ENCODE measurements at regions not wholly inside any gene's neighbourhood (a gene's known extent, or its start where the extent isn't known, plus 50 kb on each side); places are given as distances from the start of the nearest gene placed in this dataset.

DNA sequence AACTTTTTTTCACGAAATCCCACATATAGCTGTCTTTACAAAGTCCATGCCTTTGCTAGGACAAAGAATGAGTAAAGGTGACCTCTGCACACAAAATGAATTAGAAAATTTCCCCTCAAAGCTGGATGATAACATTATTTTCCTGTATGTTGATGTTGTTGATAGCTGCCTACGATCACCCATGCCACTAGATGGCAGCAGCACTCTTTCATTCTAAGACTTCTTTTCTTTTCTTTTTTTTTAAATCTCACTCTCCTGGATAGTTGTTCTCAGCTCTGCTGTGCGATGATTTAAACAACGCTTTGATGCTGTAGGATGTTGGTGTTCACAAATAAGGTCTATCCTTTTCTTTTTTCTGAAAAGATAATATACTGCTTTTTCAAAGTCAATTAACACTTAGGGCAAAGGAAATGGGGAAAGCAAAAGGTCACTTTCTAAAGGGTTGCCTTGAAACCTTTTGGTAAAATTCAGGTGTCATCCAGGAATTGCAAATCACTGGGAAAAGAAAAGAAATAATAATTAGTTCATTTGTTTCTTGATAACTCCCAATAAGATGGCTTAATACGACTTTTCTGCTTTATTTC lies 266.8 kb downstream of the C4orf33 start:
- Histone ChIP-seq H3K9me3 (replicated peaks in 1 of 11) (no peaks in the 10 kb centered on the region), H3K36me3 (no peaks in the 10 kb centered on the region), H3K4me3 (no peak overlapping the region), H3K4me2 (no peak overlapping the region), H4K20me1 (no peaks in the 10 kb centered on the region), H3K27me3 (no peaks in the 10 kb centered on the region), H3K27ac (no peak overlapping the region), H3K4me1 (peaks cover 0 to 39% (median 5%) of the 10 kb centered on the region in 10 experiments; a peak in 10 of 20 replicates), H3K9ac (no peak overlapping the region)
- no peak for TF ChIP-seq Cebpa-rat (IDR thresholded peaks at IDR 0.05)

DNA sequence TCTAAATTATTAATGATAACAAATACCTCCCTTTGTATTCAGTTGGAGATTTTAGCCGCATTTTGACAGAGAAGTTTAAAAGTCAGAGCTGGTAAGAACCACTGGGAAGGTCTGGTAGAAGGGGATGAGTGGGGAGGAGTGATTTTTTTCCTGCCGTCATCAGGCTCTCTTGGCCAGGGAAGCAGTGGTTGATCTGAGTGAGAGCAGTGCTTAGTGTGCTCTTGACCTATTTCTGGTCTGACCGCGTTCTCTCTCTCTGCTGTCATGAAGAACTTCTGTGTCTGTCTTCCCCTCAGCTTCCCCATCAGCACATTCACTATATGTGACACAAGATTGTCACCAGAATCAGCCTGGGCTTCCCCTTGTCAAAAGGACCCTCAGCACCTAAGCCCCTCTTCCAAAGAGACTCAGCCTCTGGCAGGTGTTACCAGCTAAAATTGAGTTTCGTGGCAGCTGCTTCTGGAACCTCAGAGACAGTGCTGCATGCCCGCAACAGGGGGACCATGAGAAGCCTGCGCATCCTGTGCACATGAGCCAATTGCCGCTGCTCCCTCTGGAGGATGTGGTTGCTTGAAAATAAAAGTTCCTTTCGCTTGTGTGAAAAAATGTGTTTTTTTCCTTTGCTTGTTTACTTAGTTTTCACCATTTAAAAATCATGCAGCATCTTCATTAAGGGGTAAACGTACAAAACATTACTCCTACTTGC lies 268.9 kb downstream of the C4orf33 start:
- no peak for TF ChIP-seq Cebpa-rat (IDR thresholded peaks at IDR 0.05)
- Histone ChIP-seq H3K4me2 (peak overlapping the region in 1 of 11 experiments; percentile 30; a peak in 2 of 22 replicates), H3K27me3 (no peaks in the 10 kb centered on the region), H3K4me3 (no peak overlapping the region), H3K9ac (no peak overlapping the region), H3K9me3 (replicated peaks in 1 of 11) (no peaks in the 10 kb centered on the region), H3K36me3 (no peaks in the 10 kb centered on the region), H3K4me1 (peaks cover 0 to 21% (median 2%) of the 10 kb centered on the region in 10 experiments; a peak in 7 of 20 replicates), H4K20me1 (no peaks in the 10 kb centered on the region), H3K27ac (no peak overlapping the region)

DNA sequence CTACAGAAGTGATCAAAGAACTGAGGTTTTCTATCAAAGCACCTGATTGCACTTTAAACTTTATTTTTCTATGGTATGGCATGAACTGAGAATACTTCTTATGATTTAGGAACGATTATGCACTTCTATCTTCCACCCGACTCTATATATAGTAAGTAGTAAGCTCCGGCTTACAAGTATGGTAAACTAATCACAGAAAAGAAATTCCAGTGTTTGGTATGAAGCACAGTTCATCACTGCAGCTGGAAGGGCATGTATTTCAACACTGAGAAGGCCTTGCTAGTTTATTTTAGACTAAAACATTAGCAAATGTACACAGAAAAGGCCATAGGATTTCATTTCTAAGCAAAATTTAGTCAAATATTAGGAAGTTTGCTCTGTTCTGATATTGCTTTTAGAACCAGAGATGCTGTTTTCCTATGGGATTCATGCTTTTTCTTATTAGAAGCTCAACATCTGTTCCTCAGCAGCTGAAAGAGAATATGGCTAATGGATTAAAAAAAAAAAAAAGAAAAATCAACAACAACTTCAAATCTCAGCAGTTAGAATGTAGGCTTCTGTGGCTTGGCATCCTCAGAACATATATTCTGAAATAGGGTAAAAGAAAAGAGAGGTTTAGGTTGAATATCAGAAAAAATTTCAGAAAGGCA lies 273.5 kb downstream of the C4orf33 start:
- Histone ChIP-seq H3K9me3 (replicated peaks in 1 of 11) (no peaks in the 10 kb centered on the region), H3K27me3 (no peaks in the 10 kb centered on the region), H3K4me2 (no peak overlapping the region), H3K9ac (no peak overlapping the region), H3K4me1 (peaks cover 0 to 14% (median 0%) of the 10 kb centered on the region in 10 experiments; a peak in 4 of 20 replicates), H4K20me1 (no peaks in the 10 kb centered on the region), H3K36me3 (no peaks in the 10 kb centered on the region), H3K27ac (no peak overlapping the region), H3K4me3 (no peak overlapping the region)
- TF ChIP-seq Cebpa-rat (IDR thresholded peaks at IDR 0.05) = no peak

DNA sequence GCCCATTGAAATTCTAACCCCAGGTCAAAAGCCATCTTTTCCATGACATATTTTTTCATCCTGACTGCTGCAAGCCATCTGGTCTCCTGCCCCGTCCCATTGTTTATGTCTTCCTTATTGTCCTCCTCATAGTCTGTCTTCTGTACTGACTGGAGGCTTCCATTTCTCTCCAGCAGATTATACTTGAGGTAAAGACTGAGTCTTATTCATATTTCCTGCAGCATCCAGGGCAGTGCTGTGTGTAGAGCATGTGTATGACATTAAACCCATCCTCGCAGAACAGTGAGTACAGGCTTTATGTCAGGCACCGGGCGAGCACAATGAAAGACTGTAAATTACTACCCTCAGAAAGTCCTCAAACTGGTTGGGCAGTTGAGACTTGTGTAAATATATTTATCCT lies 275.1 kb downstream of the C4orf33 start:
- peaks cover 0 to under 1% (median 0%) of the 10 kb centered on the region in 10 experiments; a peak in 1 of 20 replicates for H3K4me1 ChIP-seq
- no peaks in the 10 kb centered on the region for H3K36me3 ChIP-seq
- no peaks in the 10 kb centered on the region for H3K27me3 ChIP-seq
- no peak overlapping the region for H3K4me3 ChIP-seq
- no peaks in the 10 kb centered on the region for H4K20me1 ChIP-seq
- no peak overlapping the region for H3K4me2 ChIP-seq
- no peak for TF ChIP-seq Cebpa-rat (IDR thresholded peaks at IDR 0.05)
- no peak overlapping the region for H3K9ac ChIP-seq
- peaks cover 0 to 9% (median 0%) of the 10 kb centered on the region in 11 experiments; a peak in 6 of 22 replicates for H3K9me3 ChIP-seq (replicated peaks in 1 of 11)
- no peak overlapping the region for H3K27ac ChIP-seq

DNA sequence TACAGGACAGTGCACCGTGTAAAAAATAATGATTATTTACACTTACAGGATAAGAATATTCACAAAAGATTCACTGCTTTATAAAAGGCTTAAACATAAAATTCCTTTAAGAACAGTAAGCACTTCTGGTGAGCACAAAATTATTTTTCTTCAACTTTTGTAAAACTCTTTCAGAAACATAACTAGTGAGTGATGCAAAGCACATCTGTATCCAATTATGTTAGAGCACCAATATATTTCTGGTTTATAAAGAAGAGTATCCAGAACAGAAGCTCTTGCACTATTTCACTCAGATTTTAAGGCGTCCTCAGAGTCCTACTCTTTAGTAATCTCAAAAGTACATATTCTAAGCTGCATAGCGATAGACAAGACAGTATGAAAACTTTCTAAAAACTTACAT lies 276.0 kb downstream of the C4orf33 start:
- H3K9me3 ChIP-seq (replicated peaks in 1 of 11) = peaks cover 0 to 9% (median 0%) of the 10 kb centered on the region in 11 experiments; a peak in 6 of 22 replicates
- H3K4me1 ChIP-seq = peaks cover 0 to 3% (median 1%) of the 10 kb centered on the region in 10 experiments; a peak in 11 of 20 replicates
- no peak overlapping the region for H3K9ac ChIP-seq
- TF ChIP-seq Cebpa-rat (IDR thresholded peaks at IDR 0.05) = no peak
- no peaks in the 10 kb centered on the region for H3K36me3 ChIP-seq
- H3K27ac ChIP-seq = no peak overlapping the region
- no peak overlapping the region for H3K4me2 ChIP-seq
- H4K20me1 ChIP-seq = no peaks in the 10 kb centered on the region
- H3K27me3 ChIP-seq = no peaks in the 10 kb centered on the region
- H3K4me3 ChIP-seq = no peak overlapping the region

DNA sequence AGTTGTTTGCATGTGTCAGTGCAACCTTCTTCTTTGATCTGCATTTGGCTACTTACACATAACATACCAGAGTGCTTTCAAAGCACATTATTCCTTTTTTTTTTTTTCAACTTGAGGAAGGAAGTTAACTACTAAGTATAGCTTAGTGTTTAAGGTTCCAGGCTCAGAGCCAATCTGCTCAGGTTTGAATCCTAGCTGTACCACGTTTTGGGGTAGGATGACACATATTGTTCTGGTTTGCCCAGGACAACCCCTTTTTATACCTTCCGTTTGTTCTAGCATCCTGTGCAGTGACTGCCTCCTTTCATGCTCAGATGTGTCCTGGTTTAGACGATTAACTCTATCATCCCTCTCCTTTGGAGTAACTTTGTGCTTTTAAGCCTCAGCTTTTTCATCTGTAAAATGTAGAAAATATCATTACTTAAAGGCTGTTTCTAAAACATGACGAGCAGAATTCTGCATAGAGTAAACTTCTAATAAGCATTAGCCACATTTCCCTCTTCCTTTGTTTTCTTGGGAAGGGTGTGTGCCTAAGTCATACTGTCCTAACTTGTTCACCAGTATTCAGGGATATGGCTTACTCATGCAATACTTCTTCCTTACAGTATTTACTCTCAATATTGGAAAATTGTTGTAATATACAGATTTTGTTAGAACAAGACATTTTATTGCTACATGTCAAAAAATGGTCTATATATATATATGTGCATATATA lies 281.3 kb downstream of the C4orf33 start:
- Histone ChIP-seq H3K4me3 (no peak overlapping the region), H3K4me2 (peak overlapping the region in 7 of 11 experiments; percentile 2 to 55 (median 14); a peak in 7 of 22 replicates), H3K9ac (no peak overlapping the region), H3K27ac (no peak overlapping the region), H3K9me3 (replicated peaks in 1 of 11) (peaks cover 0 to 9% (median 0%) of the 10 kb centered on the region in 11 experiments; a peak in 6 of 22 replicates), H3K27me3 (no peaks in the 10 kb centered on the region), H4K20me1 (no peaks in the 10 kb centered on the region), H3K36me3 (no peaks in the 10 kb centered on the region), H3K4me1 (peaks cover 0 to 9% (median 6%) of the 10 kb centered on the region in 10 experiments; a peak in 11 of 20 replicates)
- no peak for TF ChIP-seq Cebpa-rat (IDR thresholded peaks at IDR 0.05)

DNA sequence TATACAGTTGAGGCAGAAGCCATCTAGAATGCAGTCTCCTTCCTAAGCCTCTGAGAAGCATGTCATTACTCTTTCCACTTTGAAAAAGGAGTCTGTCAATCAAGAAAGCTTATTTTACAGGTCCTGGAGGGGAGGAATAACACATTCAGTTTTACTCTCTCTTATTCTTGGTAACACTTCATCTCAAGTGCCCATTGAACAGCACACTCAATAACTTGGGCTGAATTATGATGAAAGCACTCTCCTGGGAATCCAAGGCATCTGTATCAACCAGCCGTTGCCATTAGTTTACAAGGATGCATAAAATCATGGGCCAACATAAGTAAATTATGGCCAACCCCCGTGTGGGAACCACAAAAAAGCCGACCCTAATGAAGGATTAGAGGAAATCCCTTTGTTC lies 282.4 kb downstream of the C4orf33 start:
- peaks cover 0 to 9% (median 0%) of the 10 kb centered on the region in 11 experiments; a peak in 6 of 22 replicates for H3K9me3 ChIP-seq (replicated peaks in 1 of 11)
- no peak overlapping the region for H3K9ac ChIP-seq
- peaks cover 0 to 9% (median 6%) of the 10 kb centered on the region in 10 experiments; a peak in 11 of 20 replicates for H3K4me1 ChIP-seq
- no peak overlapping the region for H3K4me3 ChIP-seq
- no peak overlapping the region for H3K27ac ChIP-seq
- H3K27me3 ChIP-seq = no peaks in the 10 kb centered on the region
- no peak for TF ChIP-seq Cebpa-rat (IDR thresholded peaks at IDR 0.05)
- H3K4me2 ChIP-seq = no peak overlapping the region
- no peaks in the 10 kb centered on the region for H3K36me3 ChIP-seq
- no peaks in the 10 kb centered on the region for H4K20me1 ChIP-seq

DNA sequence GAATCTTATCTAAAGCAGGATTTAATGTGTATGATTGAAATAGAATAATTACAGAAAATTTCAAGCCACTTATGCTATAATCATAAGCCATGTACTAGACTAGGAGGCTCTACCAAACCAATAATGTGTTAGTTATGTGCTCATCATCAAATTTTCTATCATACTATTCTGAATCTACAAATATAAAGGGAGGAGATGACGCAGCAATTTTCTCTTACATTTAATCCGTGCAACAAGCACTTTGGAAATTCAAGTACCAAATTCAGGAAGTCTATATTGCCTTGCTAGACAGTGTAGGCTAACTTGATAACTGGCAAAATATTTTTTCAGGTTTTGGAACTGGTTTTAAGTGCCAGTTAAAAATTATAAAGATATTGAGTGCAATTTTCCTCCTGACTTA lies 283.5 kb downstream of the C4orf33 start:
- H3K27ac ChIP-seq = no peak overlapping the region
- H3K36me3 ChIP-seq = no peaks in the 10 kb centered on the region
- peaks cover 0 to 9% (median 0%) of the 10 kb centered on the region in 11 experiments; a peak in 6 of 22 replicates for H3K9me3 ChIP-seq (replicated peaks in 1 of 11)
- TF ChIP-seq Cebpa-rat (IDR thresholded peaks at IDR 0.05) = no peak
- H3K4me2 ChIP-seq = no peak overlapping the region
- no peak overlapping the region for H3K9ac ChIP-seq
- H3K27me3 ChIP-seq = no peaks in the 10 kb centered on the region
- peaks cover 0 to 9% (median 6%) of the 10 kb centered on the region in 10 experiments; a peak in 11 of 20 replicates for H3K4me1 ChIP-seq
- H3K4me3 ChIP-seq = no peak overlapping the region
- H4K20me1 ChIP-seq = no peaks in the 10 kb centered on the region

DNA sequence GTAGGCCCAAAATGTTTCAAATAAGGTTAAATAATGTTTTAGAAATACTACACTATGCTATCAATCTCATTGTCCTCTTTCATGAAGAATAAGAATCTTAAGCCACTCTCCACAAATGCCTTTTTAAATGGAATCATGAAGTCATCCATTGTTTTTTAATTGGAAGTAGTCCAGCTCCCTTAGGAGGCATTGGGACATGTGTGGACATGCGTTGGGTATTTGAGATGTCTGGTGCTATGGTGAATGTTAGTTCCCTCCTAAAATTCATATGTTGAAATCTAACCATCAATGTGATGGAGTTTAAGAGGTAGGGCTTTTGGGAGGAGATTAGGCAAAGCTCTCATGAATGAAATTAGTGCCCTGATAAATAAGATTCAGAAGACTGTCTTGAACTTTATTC lies 289.0 kb downstream of the C4orf33 start:
- Histone ChIP-seq H3K9ac (no peak overlapping the region), H3K9me3 (replicated peaks in 1 of 11) (no peaks in the 10 kb centered on the region), H3K4me1 (peaks cover 0 to 11% (median 2%) of the 10 kb centered on the region in 10 experiments; a peak in 5 of 20 replicates), H3K36me3 (no peaks in the 10 kb centered on the region), H4K20me1 (no peaks in the 10 kb centered on the region), H3K27me3 (no peaks in the 10 kb centered on the region), H3K4me3 (no peak overlapping the region), H3K27ac (no peak overlapping the region), H3K4me2 (peak overlapping the region in 1 of 11 experiments; percentile 37; a peak in 1 of 22 replicates)
- TF ChIP-seq Cebpa-rat (IDR thresholded peaks at IDR 0.05) = no peak

Measured in BLaER1 treated with 17β-estradiol and CSF1 and Interleukin-3, amounts not matched to agents 10 nM and 100 nM (cell line).